ENCODE measurements at regions not wholly inside any gene's neighbourhood (a gene's known extent, or its start where the extent isn't known, plus 50 kb on each side); places are given as distances from the start of the nearest gene placed in this dataset.

GRCh38 chr5:2631758-2632157, 119.7 kb downstream of the IRX2 start:
- H3K79me2 ChIP-seq (ENCODE audit: control insufficient read depth, insufficient read depth, low read length, unreplicated experiment): no peaks in the 10 kb centered on the region
- no peaks in the 10 kb centered on the region for H3K27me3 ChIP-seq (ENCODE audit: insufficient read depth, low read length)
- no peak overlapping the region for H2AFZ ChIP-seq (ENCODE audit: low read length, unreplicated experiment)
- H3K4me3 ChIP-seq (ENCODE audit: low read depth, low read length): no peak overlapping the region
- no peak overlapping the region for H3K27ac ChIP-seq (ENCODE audit: low read depth, low read length)
- H3K4me1 ChIP-seq (ENCODE audit: control insufficient read depth, insufficient read depth, low read length, unreplicated experiment): no peaks in the 10 kb centered on the region
- no peaks in the 10 kb centered on the region for H3K36me3 ChIP-seq (ENCODE audit: insufficient read depth, low read length)

- Histone ChIP-seq H3K27ac (ENCODE audit: low read depth, low read length) (no peak overlapping the region), H3K4me3 (ENCODE audit: low read depth, low read length) (no peak overlapping the region), H3K79me2 (ENCODE audit: control insufficient read depth, insufficient read depth, low read length, unreplicated experiment) (no peaks in the 10 kb centered on the region), H3K36me3 (ENCODE audit: insufficient read depth, low read length) (no peaks in the 10 kb centered on the region), H3K4me1 (ENCODE audit: control insufficient read depth, insufficient read depth, low read length, unreplicated experiment) (no peaks in the 10 kb centered on the region), H3K27me3 (ENCODE audit: insufficient read depth, low read length) (no peaks in the 10 kb centered on the region), H2AFZ (ENCODE audit: low read length, unreplicated experiment) (no peak overlapping the region)
These were observed 122.4 kb downstream of the IRX2 start for GRCh38 chr5:2629045-2629444.

GRCh38 chr5:2627867-2628266, 123.6 kb downstream of the IRX2 start:
- Histone ChIP-seq H2AFZ (ENCODE audit: low read length, unreplicated experiment) (no peak overlapping the region), H3K4me3 (ENCODE audit: low read depth, low read length) (no peak overlapping the region), H3K36me3 (ENCODE audit: insufficient read depth, low read length) (no peaks in the 10 kb centered on the region), H3K27ac (ENCODE audit: low read depth, low read length) (no peak overlapping the region), H3K4me1 (ENCODE audit: control insufficient read depth, insufficient read depth, low read length, unreplicated experiment) (no peaks in the 10 kb centered on the region), H3K79me2 (ENCODE audit: control insufficient read depth, insufficient read depth, low read length, unreplicated experiment) (no peaks in the 10 kb centered on the region), H3K27me3 (ENCODE audit: insufficient read depth, low read length) (no peaks in the 10 kb centered on the region)

GRCh38 chr5:2626572-2626971, 124.9 kb downstream of the IRX2 start:
- Histone ChIP-seq H3K4me1 (ENCODE audit: control insufficient read depth, insufficient read depth, low read length, unreplicated experiment) (no peaks in the 10 kb centered on the region), H2AFZ (ENCODE audit: low read length, unreplicated experiment) (no peak overlapping the region), H3K79me2 (ENCODE audit: control insufficient read depth, insufficient read depth, low read length, unreplicated experiment) (no peaks in the 10 kb centered on the region), H3K27ac (ENCODE audit: low read depth, low read length) (no peak overlapping the region), H3K4me3 (ENCODE audit: low read depth, low read length) (no peak overlapping the region), H3K27me3 (ENCODE audit: insufficient read depth, low read length) (no peaks in the 10 kb centered on the region), H3K36me3 (ENCODE audit: insufficient read depth, low read length) (no peaks in the 10 kb centered on the region)

GRCh38 chr5:2622866-2623265, 128.6 kb downstream of the IRX2 start:
- Histone ChIP-seq H2AFZ (ENCODE audit: low read length, unreplicated experiment) (no peak overlapping the region), H3K79me2 (ENCODE audit: control insufficient read depth, insufficient read depth, low read length, unreplicated experiment) (no peaks in the 10 kb centered on the region), H3K36me3 (ENCODE audit: insufficient read depth, low read length) (no peaks in the 10 kb centered on the region), H3K4me3 (ENCODE audit: low read depth, low read length) (no peak overlapping the region), H3K27me3 (ENCODE audit: insufficient read depth, low read length) (no peaks in the 10 kb centered on the region), H3K4me1 (ENCODE audit: control insufficient read depth, insufficient read depth, low read length, unreplicated experiment) (no peaks in the 10 kb centered on the region), H3K27ac (ENCODE audit: low read depth, low read length) (no peak overlapping the region)

- Histone ChIP-seq H3K36me3 (ENCODE audit: insufficient read depth, low read length) (no peaks in the 10 kb centered on the region), H3K27me3 (ENCODE audit: insufficient read depth, low read length) (no peaks in the 10 kb centered on the region), H2AFZ (ENCODE audit: low read length, unreplicated experiment) (no peak overlapping the region), H3K79me2 (ENCODE audit: control insufficient read depth, insufficient read depth, low read length, unreplicated experiment) (no peaks in the 10 kb centered on the region), H3K27ac (ENCODE audit: low read depth, low read length) (no peak overlapping the region), H3K4me3 (ENCODE audit: low read depth, low read length) (no peak overlapping the region), H3K4me1 (ENCODE audit: control insufficient read depth, insufficient read depth, low read length, unreplicated experiment) (no peaks in the 10 kb centered on the region)
These were observed 129.8 kb downstream of the IRX2 start for GRCh38 chr5:2621631-2622030.

GRCh38 chr5:2619216-2619615, 132.3 kb downstream of the IRX2 start:
- no peak overlapping the region for H3K27ac ChIP-seq (ENCODE audit: low read depth, low read length)
- no peaks in the 10 kb centered on the region for H3K27me3 ChIP-seq (ENCODE audit: insufficient read depth, low read length)
- H3K4me3 ChIP-seq (ENCODE audit: low read depth, low read length): no peak overlapping the region
- H2AFZ ChIP-seq (ENCODE audit: low read length, unreplicated experiment): no peak overlapping the region
- H3K36me3 ChIP-seq (ENCODE audit: insufficient read depth, low read length): no peaks in the 10 kb centered on the region
- H3K4me1 ChIP-seq (ENCODE audit: control insufficient read depth, insufficient read depth, low read length, unreplicated experiment): no peaks in the 10 kb centered on the region
- no peaks in the 10 kb centered on the region for H3K79me2 ChIP-seq (ENCODE audit: control insufficient read depth, insufficient read depth, low read length, unreplicated experiment)

- no peaks in the 10 kb centered on the region for H3K4me1 ChIP-seq (ENCODE audit: control insufficient read depth, insufficient read depth, low read length, unreplicated experiment)
- H3K36me3 ChIP-seq (ENCODE audit: insufficient read depth, low read length): no peaks in the 10 kb centered on the region
- H3K79me2 ChIP-seq (ENCODE audit: control insufficient read depth, insufficient read depth, low read length, unreplicated experiment): no peaks in the 10 kb centered on the region
- no peaks in the 10 kb centered on the region for H3K27me3 ChIP-seq (ENCODE audit: insufficient read depth, low read length)
- H3K4me3 ChIP-seq (ENCODE audit: low read depth, low read length): no peak overlapping the region
- H3K27ac ChIP-seq (ENCODE audit: low read depth, low read length): no peak overlapping the region
- H2AFZ ChIP-seq (ENCODE audit: low read length, unreplicated experiment): no peak overlapping the region
These were observed 134.0 kb downstream of the IRX2 start for GRCh38 chr5:2617461-2617860.

- Histone ChIP-seq H3K4me3 (ENCODE audit: low read depth, low read length) (no peak overlapping the region), H3K4me1 (ENCODE audit: control insufficient read depth, insufficient read depth, low read length, unreplicated experiment) (no peaks in the 10 kb centered on the region), H3K27me3 (ENCODE audit: insufficient read depth, low read length) (no peaks in the 10 kb centered on the region), H3K79me2 (ENCODE audit: control insufficient read depth, insufficient read depth, low read length, unreplicated experiment) (no peaks in the 10 kb centered on the region), H3K27ac (ENCODE audit: low read depth, low read length) (no peak overlapping the region), H2AFZ (ENCODE audit: low read length, unreplicated experiment) (no peak overlapping the region), H3K36me3 (ENCODE audit: insufficient read depth, low read length) (no peaks in the 10 kb centered on the region)
These were observed 135.6 kb downstream of the IRX2 start for GRCh38 chr5:2615917-2616316.

GRCh38 chr5:2614571-2614970, 136.9 kb downstream of the IRX2 start:
- no peak overlapping the region for H3K27ac ChIP-seq (ENCODE audit: low read depth, low read length)
- no peaks in the 10 kb centered on the region for H3K4me1 ChIP-seq (ENCODE audit: control insufficient read depth, insufficient read depth, low read length, unreplicated experiment)
- no peak overlapping the region for H3K4me3 ChIP-seq (ENCODE audit: low read depth, low read length)
- H3K79me2 ChIP-seq (ENCODE audit: control insufficient read depth, insufficient read depth, low read length, unreplicated experiment): no peaks in the 10 kb centered on the region
- H2AFZ ChIP-seq (ENCODE audit: low read length, unreplicated experiment): no peak overlapping the region
- no peaks in the 10 kb centered on the region for H3K27me3 ChIP-seq (ENCODE audit: insufficient read depth, low read length)
- H3K36me3 ChIP-seq (ENCODE audit: insufficient read depth, low read length): no peaks in the 10 kb centered on the region

GRCh38 chr5:2611659-2612058, 139.8 kb downstream of the IRX2 start:
- Histone ChIP-seq H3K4me1 (ENCODE audit: control insufficient read depth, insufficient read depth, low read length, unreplicated experiment) (no peaks in the 10 kb centered on the region), H3K27me3 (ENCODE audit: insufficient read depth, low read length) (no peaks in the 10 kb centered on the region), H2AFZ (ENCODE audit: low read length, unreplicated experiment) (no peak overlapping the region), H3K36me3 (ENCODE audit: insufficient read depth, low read length) (no peaks in the 10 kb centered on the region), H3K27ac (ENCODE audit: low read depth, low read length) (no peak overlapping the region), H3K4me3 (ENCODE audit: low read depth, low read length) (no peak overlapping the region), H3K79me2 (ENCODE audit: control insufficient read depth, insufficient read depth, low read length, unreplicated experiment) (no peaks in the 10 kb centered on the region)

- H3K27ac ChIP-seq (ENCODE audit: low read depth, low read length): no peak overlapping the region
- no peaks in the 10 kb centered on the region for H3K27me3 ChIP-seq (ENCODE audit: insufficient read depth, low read length)
- H3K4me1 ChIP-seq (ENCODE audit: control insufficient read depth, insufficient read depth, low read length, unreplicated experiment): no peaks in the 10 kb centered on the region
- no peak overlapping the region for H2AFZ ChIP-seq (ENCODE audit: low read length, unreplicated experiment)
- no peaks in the 10 kb centered on the region for H3K79me2 ChIP-seq (ENCODE audit: control insufficient read depth, insufficient read depth, low read length, unreplicated experiment)
- H3K36me3 ChIP-seq (ENCODE audit: insufficient read depth, low read length): no peaks in the 10 kb centered on the region
- no peak overlapping the region for H3K4me3 ChIP-seq (ENCODE audit: low read depth, low read length)
These were observed 140.5 kb downstream of the IRX2 start for GRCh38 chr5:2610986-2611385.
